GM13976 (cell line): ENCODE measurements at regions not wholly inside any gene's neighbourhood (a gene's known extent, or its start where the extent isn't known, plus 50 kb on each side); places are given as distances from the start of the nearest gene placed in this dataset.
"Not testable (repeated sequence)": the region's sequence is repeated elsewhere in the genome, so short reads cannot be mapped to it uniquely, and the experiment has no call there.

Experiments
- DNase-seq: peaks from one replicate; pipeline ENCODE4 v3.0.0; 2012; ENCODE audit warnings: low spot score
- in situ Hi-C: fragments of 300-500 bp; cut with MboI; formaldehyde crosslinking; loops from one replicate; pipeline ENCODE4 v1.12.0; 2022; ENCODE audit warnings: low sequenced_read_pairs, mixed read lengths, inconsistent platforms; ENCODE audit not compliant: unreplicated experiment
- TF ChIP-seq, protein P1 (sequence below): IDR thresholded peaks from 2 replicates; pipeline ENCODE4 v1.5.1; 2012; ENCODE audit warnings: borderline replicate concordance, mild to moderate bottlenecking; ENCODE audit not compliant: insufficient read depth; ENCODE audit errors: extremely low read depth, missing control alignments, control extremely low read depth

- no peak for DNase-seq
- in situ Hi-C loops, result no loop called here
- TF ChIP-seq, protein P1, sequence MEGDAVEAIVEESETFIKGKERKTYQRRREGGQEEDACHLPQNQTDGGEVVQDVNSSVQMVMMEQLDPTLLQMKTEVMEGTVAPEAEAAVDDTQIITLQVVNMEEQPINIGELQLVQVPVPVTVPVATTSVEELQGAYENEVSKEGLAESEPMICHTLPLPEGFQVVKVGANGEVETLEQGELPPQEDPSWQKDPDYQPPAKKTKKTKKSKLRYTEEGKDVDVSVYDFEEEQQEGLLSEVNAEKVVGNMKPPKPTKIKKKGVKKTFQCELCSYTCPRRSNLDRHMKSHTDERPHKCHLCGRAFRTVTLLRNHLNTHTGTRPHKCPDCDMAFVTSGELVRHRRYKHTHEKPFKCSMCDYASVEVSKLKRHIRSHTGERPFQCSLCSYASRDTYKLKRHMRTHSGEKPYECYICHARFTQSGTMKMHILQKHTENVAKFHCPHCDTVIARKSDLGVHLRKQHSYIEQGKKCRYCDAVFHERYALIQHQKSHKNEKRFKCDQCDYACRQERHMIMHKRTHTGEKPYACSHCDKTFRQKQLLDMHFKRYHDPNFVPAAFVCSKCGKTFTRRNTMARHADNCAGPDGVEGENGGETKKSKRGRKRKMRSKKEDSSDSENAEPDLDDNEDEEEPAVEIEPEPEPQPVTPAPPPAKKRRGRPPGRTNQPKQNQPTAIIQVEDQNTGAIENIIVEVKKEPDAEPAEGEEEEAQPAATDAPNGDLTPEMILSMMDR, result no peak
These were observed 411.9 kb upstream of the ARRDC3 start for GRCh38 chr5:91794856-91795548.

- in situ Hi-C loops, result no loop called here
- TF ChIP-seq, protein P1, result no peak
- DNase-seq, result no peak
These were observed 411.3 kb upstream of the ARRDC3 start for GRCh38 chr5:91794455-91794854.

DNA sequence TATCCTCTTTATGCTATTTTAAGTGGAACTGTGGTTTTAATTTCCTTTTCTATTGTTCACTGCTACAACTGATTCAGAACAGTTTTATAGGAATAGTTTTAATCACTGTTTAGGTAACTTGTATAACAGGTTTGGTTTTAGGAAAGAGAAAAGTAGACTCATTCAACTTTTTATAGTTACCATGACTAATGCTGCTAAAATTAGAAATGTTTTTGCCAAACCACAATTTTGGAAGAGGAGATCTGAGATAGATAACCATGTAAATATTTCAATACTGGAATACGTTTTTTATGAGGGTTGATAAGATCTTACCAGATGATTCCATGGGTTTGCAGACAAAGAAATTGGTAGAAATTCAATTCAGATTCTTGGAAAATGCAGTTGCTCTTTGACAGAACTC, 404.6 kb upstream of the ARRDC3 start:
- in situ Hi-C loops, result no loop called here
- TF ChIP-seq, protein P1, result no peak
- DNase-seq, result no peak

- TF ChIP-seq, protein P1, result no peak
- in situ Hi-C loops, result no loop called here
- DNase-seq, result no peak
These were observed 394.6 kb upstream of the ARRDC3 start for GRCh38 chr5:91777671-91778070.

DNA sequence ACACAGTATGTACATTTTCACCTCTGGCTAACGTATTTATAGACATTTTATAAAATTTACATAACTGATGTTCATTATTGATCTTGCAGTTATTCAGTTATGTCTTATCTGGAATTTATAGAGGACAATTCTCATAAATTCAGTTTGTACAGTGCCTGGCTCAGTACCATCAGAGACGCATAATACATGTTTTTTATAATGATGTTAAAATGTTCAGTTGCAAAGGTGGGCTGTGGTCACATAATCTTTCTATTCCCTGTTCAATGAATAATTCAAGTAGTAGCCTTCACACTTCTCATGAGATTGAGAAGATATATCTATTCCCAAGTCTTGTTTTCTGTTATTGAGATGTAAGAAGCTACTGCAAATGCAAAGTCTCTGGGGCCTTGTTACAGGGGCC, 393.1 kb upstream of the ARRDC3 start:
- in situ Hi-C loops, result no loop called here
- TF ChIP-seq, protein P1, result no peak
- no peak for DNase-seq

- in situ Hi-C loops, result no loop called here
- TF ChIP-seq, protein P1, result no peak
- DNase-seq, result no peak
These were observed 387.3 kb upstream of the ARRDC3 start for GRCh38 chr5:91770400-91770799.

- DNase-seq, in situ Hi-C loops: not testable (repeated sequence)
These were observed 374.3 kb upstream of the ARRDC3 start for GRCh38 chr5:91757383-91757782.
